Neural crest cell (in vitro differentiated cells): ENCODE measurements at regions not wholly inside any gene's neighbourhood (a gene's known extent, or its start where the extent isn't known, plus 50 kb on each side); places are given as distances from the start of the nearest gene placed in this dataset.

Experiments used
- DNase-seq: peaks from one replicate; pipeline ENCODE4 v3.0.0; 2021; ENCODE audit warnings: low read depth, mixed read lengths, low spot score
- H3K27ac Mint-ChIP-seq: one replicate; pipeline ENCODE4 v1.8.0; 2021; ENCODE audit warnings: mild to moderate bottlenecking, mixed read lengths; ENCODE audit not compliant: unreplicated experiment
- H3K27me3 Mint-ChIP-seq: 2 replicates; pipeline ENCODE4 v1.8.0; 2021; ENCODE audit warnings: low read depth, mild to moderate bottlenecking, mixed read lengths
- H3K36me3 Mint-ChIP-seq: 2 replicates; pipeline ENCODE4 v1.8.0; 2021; ENCODE audit warnings: low read depth, mild to moderate bottlenecking, mixed read lengths
- H3K4me1 Mint-ChIP-seq: 2 replicates; pipeline ENCODE4 v1.8.0; 2021; ENCODE audit warnings: mixed read lengths
- H3K4me3 Mint-ChIP-seq: one replicate; pipeline ENCODE4 v1.8.0; 2021; ENCODE audit warnings: mild to moderate bottlenecking, mixed read lengths
- H3K9me3 Mint-ChIP-seq: 2 replicates; pipeline ENCODE4 v1.8.0; 2021; ENCODE audit warnings: mixed read lengths
- TF ChIP-seq, protein P1 (sequence below): fragments of 200-600 bp; sonication (generic); conservative IDR thresholded peaks from 2 replicates; pipeline ENCODE4 v1.5.0; 2021; ENCODE audit warnings: antibody characterized with exemption, mild to moderate bottlenecking

DNA sequence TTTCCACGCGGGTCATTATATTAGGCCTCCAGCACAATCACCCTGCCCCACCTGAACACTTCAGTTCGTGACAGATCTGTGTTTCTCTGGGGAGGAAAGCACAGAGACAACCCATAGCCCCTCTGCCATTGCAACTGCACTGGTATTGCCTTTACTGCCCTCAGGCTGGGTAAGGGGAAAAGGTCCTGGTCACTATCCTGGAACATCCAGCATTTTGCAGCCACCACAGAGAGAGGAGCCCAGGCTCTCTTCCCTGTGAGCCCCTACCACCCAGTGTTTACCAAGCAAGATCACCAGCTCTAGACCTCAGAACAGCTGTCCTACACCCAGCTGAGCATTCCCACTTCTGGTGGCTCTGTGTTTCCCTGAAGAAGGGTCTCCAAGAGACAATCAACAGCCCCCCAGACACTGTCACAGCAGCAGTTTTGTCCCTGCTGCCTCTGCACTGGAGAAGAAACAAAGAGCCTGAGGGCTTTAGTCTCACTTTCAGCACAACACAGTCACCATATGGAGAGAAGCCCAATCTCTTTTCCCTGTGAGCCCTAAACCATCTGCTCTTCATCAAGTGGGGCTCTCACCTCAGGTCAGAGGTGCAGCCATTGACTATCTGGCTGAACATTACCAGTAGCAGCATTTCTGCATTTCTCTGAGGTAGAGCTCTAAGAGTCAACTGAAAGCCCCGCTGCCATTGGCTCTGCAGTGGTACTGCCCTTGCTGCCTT, 655.2 kb upstream of the FAM174A start:
- H3K4me3 Mint-ChIP-seq = no peak overlapping the region
- no peaks in the 10 kb centered on the region for H3K27me3 Mint-ChIP-seq
- DNase-seq = no peak
- no peaks in the 10 kb centered on the region for H3K36me3 Mint-ChIP-seq
- no peaks in the 10 kb centered on the region for H3K4me1 Mint-ChIP-seq
- TF ChIP-seq, protein P1, sequence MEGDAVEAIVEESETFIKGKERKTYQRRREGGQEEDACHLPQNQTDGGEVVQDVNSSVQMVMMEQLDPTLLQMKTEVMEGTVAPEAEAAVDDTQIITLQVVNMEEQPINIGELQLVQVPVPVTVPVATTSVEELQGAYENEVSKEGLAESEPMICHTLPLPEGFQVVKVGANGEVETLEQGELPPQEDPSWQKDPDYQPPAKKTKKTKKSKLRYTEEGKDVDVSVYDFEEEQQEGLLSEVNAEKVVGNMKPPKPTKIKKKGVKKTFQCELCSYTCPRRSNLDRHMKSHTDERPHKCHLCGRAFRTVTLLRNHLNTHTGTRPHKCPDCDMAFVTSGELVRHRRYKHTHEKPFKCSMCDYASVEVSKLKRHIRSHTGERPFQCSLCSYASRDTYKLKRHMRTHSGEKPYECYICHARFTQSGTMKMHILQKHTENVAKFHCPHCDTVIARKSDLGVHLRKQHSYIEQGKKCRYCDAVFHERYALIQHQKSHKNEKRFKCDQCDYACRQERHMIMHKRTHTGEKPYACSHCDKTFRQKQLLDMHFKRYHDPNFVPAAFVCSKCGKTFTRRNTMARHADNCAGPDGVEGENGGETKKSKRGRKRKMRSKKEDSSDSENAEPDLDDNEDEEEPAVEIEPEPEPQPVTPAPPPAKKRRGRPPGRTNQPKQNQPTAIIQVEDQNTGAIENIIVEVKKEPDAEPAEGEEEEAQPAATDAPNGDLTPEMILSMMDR = no peak
- no peak overlapping the region for H3K27ac Mint-ChIP-seq
- H3K9me3 Mint-ChIP-seq = no peaks in the 10 kb centered on the region

GRCh38 chr5:99878830-99879229, 656.3 kb upstream of the FAM174A start:
- Mint-ChIP-seq H3K27me3 (no peaks in the 10 kb centered on the region), H3K9me3 (no peaks in the 10 kb centered on the region), H3K4me1 (no peaks in the 10 kb centered on the region), H3K27ac (no peak overlapping the region), H3K4me3 (no peak overlapping the region), H3K36me3 (no peaks in the 10 kb centered on the region)
- no peak for DNase-seq
- TF ChIP-seq, protein P1 = no peak

GRCh38 chr5:99866740-99867139, 668.4 kb upstream of the FAM174A start:
- Mint-ChIP-seq H3K9me3 (peaks cover 5% of the 10 kb centered on the region), H3K4me3 (no peak overlapping the region), H3K27ac (no peak overlapping the region), H3K4me1 (no peaks in the 10 kb centered on the region), H3K27me3 (no peaks in the 10 kb centered on the region), H3K36me3 (no peaks in the 10 kb centered on the region)
- no peak for DNase-seq
- TF ChIP-seq, protein P1 = no peak

DNA sequence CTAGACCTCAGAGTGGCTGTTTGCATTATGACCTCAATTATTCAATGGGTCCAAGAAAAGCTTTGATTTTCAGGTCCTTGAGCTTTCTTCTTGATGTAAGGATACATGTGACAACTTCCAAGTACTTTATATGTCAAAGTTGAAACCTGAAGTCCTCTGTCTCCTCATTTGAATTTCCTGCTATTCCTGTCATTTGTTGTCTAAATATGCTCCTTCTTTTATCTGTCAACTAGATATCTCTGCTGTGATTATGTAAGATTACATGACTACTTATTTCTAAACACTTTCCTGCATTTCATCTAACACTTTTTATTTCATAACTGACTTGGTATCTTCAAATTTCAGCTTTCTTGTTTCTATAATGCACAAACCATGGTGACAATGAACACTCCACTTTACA, 670.0 kb upstream of the FAM174A start:
- Mint-ChIP-seq H3K9me3 (peaks cover 5% of the 10 kb centered on the region), H3K36me3 (no peaks in the 10 kb centered on the region), H3K4me3 (no peak overlapping the region), H3K27me3 (no peaks in the 10 kb centered on the region), H3K4me1 (no peaks in the 10 kb centered on the region), H3K27ac (no peak overlapping the region)
- TF ChIP-seq, protein P1 = no peak
- no peak for DNase-seq

DNA sequence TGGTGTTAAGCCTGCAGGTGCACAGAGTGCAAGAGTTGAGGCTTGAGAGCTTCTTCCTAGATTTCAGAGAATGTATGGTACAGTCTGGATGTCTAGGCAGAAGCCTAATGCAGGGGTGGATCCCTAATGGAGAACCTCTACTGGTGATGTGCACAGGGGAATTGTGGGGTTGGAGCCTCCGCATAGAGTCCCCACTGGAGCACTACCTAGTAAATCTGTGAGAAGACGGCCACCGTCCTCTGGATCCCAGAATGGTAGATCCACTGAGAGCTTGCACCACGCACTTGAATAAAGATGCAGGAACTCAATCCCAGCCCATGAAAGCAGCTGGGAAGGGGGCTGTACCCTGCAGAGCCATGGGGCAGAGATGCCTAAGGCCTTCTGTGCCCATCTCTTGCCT, 699.4 kb upstream of the FAM174A start:
- peaks cover 3% of the 10 kb centered on the region for H3K27me3 Mint-ChIP-seq
- H3K4me1 Mint-ChIP-seq = no peaks in the 10 kb centered on the region
- TF ChIP-seq, protein P1 = no peak
- no peak for DNase-seq
- H3K36me3 Mint-ChIP-seq = no peaks in the 10 kb centered on the region
- no peaks in the 10 kb centered on the region for H3K9me3 Mint-ChIP-seq
- no peak overlapping the region for H3K4me3 Mint-ChIP-seq
- no peak overlapping the region for H3K27ac Mint-ChIP-seq
